ENCODE measurements at regions not wholly inside any gene's neighbourhood (a gene's known extent, or its start where the extent isn't known, plus 50 kb on each side); places are given as distances from the start of the nearest gene placed in this dataset.

- DNase-seq = no peak
- no peak for TF ChIP-seq POLR2A (IDR thresholded peaks at IDR 0.05)
- TF ChIP-seq, protein P1, sequence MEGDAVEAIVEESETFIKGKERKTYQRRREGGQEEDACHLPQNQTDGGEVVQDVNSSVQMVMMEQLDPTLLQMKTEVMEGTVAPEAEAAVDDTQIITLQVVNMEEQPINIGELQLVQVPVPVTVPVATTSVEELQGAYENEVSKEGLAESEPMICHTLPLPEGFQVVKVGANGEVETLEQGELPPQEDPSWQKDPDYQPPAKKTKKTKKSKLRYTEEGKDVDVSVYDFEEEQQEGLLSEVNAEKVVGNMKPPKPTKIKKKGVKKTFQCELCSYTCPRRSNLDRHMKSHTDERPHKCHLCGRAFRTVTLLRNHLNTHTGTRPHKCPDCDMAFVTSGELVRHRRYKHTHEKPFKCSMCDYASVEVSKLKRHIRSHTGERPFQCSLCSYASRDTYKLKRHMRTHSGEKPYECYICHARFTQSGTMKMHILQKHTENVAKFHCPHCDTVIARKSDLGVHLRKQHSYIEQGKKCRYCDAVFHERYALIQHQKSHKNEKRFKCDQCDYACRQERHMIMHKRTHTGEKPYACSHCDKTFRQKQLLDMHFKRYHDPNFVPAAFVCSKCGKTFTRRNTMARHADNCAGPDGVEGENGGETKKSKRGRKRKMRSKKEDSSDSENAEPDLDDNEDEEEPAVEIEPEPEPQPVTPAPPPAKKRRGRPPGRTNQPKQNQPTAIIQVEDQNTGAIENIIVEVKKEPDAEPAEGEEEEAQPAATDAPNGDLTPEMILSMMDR (IDR thresholded peaks at IDR 0.05) = no peak
- Histone ChIP-seq H3K4me3 (no peak overlapping the region), H3K4me1 (replicated peaks in 1 of 2) (no peaks in the 10 kb centered on the region), H3K36me3 (replicated peaks in 1 of 2) (no peaks in the 10 kb centered on the region), H3K27ac (no peak overlapping the region), H3K9me3 (replicated peaks in 1 of 3) (no peaks in the 10 kb centered on the region), H3K27me3 (peaks cover 3% of the 10 kb centered on the region)
- intact Hi-C loops (cut with DNase I) = no loop called here
- WGBS, 4 donors = 94 to 97% (median 95%) methylated on average over 4 of the region's 4 CpGs
Measured at GRCh38 chr19:30216453-30216852, 155.7 kb upstream of the ZNF536 start.

- WGBS, 4 donors = 59 to 80% (median 62%) methylated on average over 5 of the region's 5 CpGs
Measured at GRCh38 chr19:30217461-30217860, 154.7 kb upstream of the ZNF536 start.

DNA sequence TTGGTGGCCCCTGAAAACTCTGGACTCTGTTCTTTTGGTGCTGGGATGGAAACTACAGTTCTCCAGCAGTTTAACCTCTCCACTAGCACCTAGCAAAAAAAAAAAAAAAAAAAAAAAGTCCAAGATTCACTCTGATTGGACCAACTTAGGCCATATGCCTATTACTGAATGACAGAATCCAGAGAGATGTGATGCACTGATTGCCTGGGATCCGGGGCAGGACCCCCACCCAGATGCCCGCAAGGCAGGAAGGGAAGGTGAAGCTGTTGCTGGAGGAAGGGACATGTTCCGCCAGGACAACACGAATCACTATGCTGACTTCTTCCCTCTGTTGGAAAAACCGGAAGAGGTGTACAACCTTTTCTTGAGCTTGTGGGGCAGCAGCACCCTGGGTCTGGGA lies 152.5 kb upstream of the ZNF536 start:
- WGBS, 4 donors = 75 to 90% (median 85%) methylated on average over 5 of the region's 5 CpGs
- H3K27me3 ChIP-seq = peaks cover 9% of the 10 kb centered on the region
- no peak overlapping the region for H3K27ac ChIP-seq
- no peak for TF ChIP-seq POLR2A (IDR thresholded peaks at IDR 0.05)
- TF ChIP-seq, protein P1 (IDR thresholded peaks at IDR 0.05) = no peak
- H3K4me3 ChIP-seq = no peak overlapping the region
- DNase-seq = peak in 1 of 7 donors; percentile 21
- no peaks in the 10 kb centered on the region for H3K36me3 ChIP-seq (replicated peaks in 1 of 2)
- intact Hi-C loops (cut with DNase I) = loop anchor here in 1 of 2 donors (5.0 to 10.0 kb wide), 2 partner anchors 185 to 433 kb away; no protein-coding TSS in a partner anchor
- H3K4me1 ChIP-seq (replicated peaks in 1 of 2) = peaks cover 0 to 3% of the 10 kb centered on the region in 2 donors
- H3K9me3 ChIP-seq (replicated peaks in 1 of 3) = no peaks in the 10 kb centered on the region

More at GRCh38 chr19:30217461-30217860, 154.7 kb upstream of the ZNF536 start:
- TF ChIP-seq POLR2A (IDR thresholded peaks at IDR 0.05) = no peak
- Histone ChIP-seq H3K36me3 (replicated peaks in 1 of 2) (no peaks in the 10 kb centered on the region), H3K27ac (no peak overlapping the region), H3K4me1 (replicated peaks in 1 of 2) (no peaks in the 10 kb centered on the region), H3K27me3 (peaks cover 7% of the 10 kb centered on the region), H3K4me3 (no peak overlapping the region), H3K9me3 (replicated peaks in 1 of 3) (no peaks in the 10 kb centered on the region)
- intact Hi-C loops (cut with DNase I) = no loop called here
- DNase-seq = peak in 2 of 7 donors; percentile 20 to 48

DNA sequence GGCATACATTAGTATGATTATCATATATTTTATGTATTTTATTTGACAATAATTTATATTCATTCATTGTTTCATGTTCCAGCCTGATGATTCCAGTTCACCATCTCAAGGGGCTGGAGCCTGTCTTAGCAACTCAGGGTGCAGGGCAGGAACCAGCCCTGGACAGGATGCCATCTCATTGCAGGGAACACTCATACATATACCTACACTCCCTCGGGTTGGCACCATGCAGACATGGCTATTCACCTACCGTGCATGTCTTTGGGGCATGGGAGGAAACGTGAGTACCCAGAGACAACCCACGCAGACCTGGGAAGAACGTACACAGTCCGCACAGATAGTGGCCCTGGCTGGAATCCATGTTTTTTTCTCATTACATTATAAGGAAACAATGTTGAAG lies 151.0 kb upstream of the ZNF536 start:
- TF ChIP-seq POLR2A (IDR thresholded peaks at IDR 0.05) = no peak
- TF ChIP-seq, protein P1 (IDR thresholded peaks at IDR 0.05) = no peak
- intact Hi-C loops (cut with DNase I) = loop anchor here in 1 of 2 donors (5.0 to 10.0 kb wide), 2 partner anchors 184 to 431 kb away; no protein-coding TSS in a partner anchor
- Histone ChIP-seq H3K9me3 (replicated peaks in 1 of 3) (no peaks in the 10 kb centered on the region), H3K4me1 (replicated peaks in 1 of 2) (peaks cover 0 to 7% of the 10 kb centered on the region in 2 donors), H3K27me3 (peaks cover 9% of the 10 kb centered on the region), H3K27ac (no peak overlapping the region), H3K4me3 (no peak overlapping the region), H3K36me3 (replicated peaks in 1 of 2) (no peaks in the 10 kb centered on the region)
- DNase-seq = no peak
- WGBS, 4 donors = 80 to 89% (median 86%) methylated on average over 6 of the region's 6 CpGs

DNA sequence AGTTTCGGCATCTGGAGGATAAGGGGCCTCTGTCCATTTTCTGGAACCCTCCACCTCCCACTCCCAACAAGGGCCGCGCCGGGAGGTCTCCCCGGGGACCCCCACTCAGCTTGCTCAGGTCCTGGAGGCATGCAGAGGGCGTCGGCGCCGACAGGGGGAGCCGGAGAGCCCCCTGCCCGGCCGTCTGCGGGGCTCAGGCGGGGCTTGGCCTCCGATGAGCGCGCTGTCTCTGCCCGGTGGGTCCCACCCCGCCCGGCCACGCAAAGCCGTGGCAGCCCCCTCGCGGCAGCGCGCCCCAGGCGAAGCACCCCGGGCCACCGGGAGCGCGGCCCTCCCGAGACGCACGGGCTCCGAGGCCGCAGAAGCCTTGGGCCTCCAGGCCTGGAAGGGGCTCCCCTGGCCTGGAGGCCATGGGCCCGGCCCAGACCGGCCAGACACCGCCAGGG lies 149.7 kb upstream of the ZNF536 start:
- 5 to 10% (median 7%) methylated on average over 8 to 39 of the region's 39 CpGs for WGBS, 4 donors
- H3K27ac ChIP-seq = no peak overlapping the region
- H3K36me3 ChIP-seq (replicated peaks in 1 of 2) = no peaks in the 10 kb centered on the region
- H3K27me3 ChIP-seq = peaks cover 9% of the 10 kb centered on the region
- H3K4me3 ChIP-seq = peak overlapping the region in 1 of 4 donors; percentile 40
- no peaks in the 10 kb centered on the region for H3K9me3 ChIP-seq (replicated peaks in 1 of 3)
- DNase-seq = peak in 2 of 7 donors; percentile 19 to 37
- TF ChIP-seq, protein P1 (IDR thresholded peaks at IDR 0.05) = peak in 4 of 6 experiments; percentile 49 to 74 (median 58)
- no peak for TF ChIP-seq POLR2A (IDR thresholded peaks at IDR 0.05)
- peaks cover 7 to 16% of the 10 kb centered on the region in 2 donors for H3K4me1 ChIP-seq (replicated peaks in 1 of 2)
- intact Hi-C loops (cut with DNase I) = loop anchor here in 1 of 2 donors (5.0 to 10.0 kb wide), 2 partner anchors 182 to 430 kb away; no protein-coding TSS in a partner anchor
